ENCODE measurements at regions not wholly inside any gene's neighbourhood (a gene's known extent, or its start where the extent isn't known, plus 50 kb on each side); places are given as distances from the start of the nearest gene placed in this dataset.

- Histone ChIP-seq H3K27ac (ENCODE audit: low read length) (no peak overlapping the region), H3K4me3 (ENCODE audit: low read length) (no peak overlapping the region), H3K4me1 (ENCODE audit: insufficient read depth, low read length) (no peaks in the 10 kb centered on the region), H3K79me2 (ENCODE audit: low read length) (no peaks in the 10 kb centered on the region), H3K4me2 (ENCODE audit: low read length) (no peak overlapping the region), H3K9me2 (replicated peaks; ENCODE audit: low read length) (no peaks in the 10 kb centered on the region), H3K9me3 (ENCODE audit: low read length) (no peaks in the 10 kb centered on the region), H2AFZ (ENCODE audit: low read length) (no peak overlapping the region), H3K27me3 (ENCODE audit: low read length) (no peaks in the 10 kb centered on the region), H4K20me1 (ENCODE audit: low read length) (no peaks in the 10 kb centered on the region), H3F3A (ENCODE audit: low read length, unreplicated experiment) (no peaks in the 10 kb centered on the region), H3K36me3 (ENCODE audit: low read depth, low read length) (no peaks in the 10 kb centered on the region), H3K9ac (ENCODE audit: low read length) (no peak overlapping the region)
- TF ChIP-seq CTCF (conservative IDR thresholded peaks at IDR 0.05; ENCODE audit: low read depth, low read length) (no peak), EZH2 (IDR thresholded peaks at IDR 0.05; ENCODE audit: low read length, unreplicated experiment) (no peak), EZH2phosphoT487 (IDR thresholded peaks at IDR 0.05; ENCODE audit: borderline replicate concordance, low read length) (no peak)
- CTCF ChIA-PET: no interaction called here
- intact Hi-C loops (cut with micrococcal nuclease): no loop called here
- no TSS peak for BruUV-seq (replicated peaks)
- DNase-seq (no peak), ATAC-seq (no peak)
- POLR2A ChIA-PET (ENCODE audit: unreplicated experiment): no interaction called here
These were observed 532.3 kb upstream of the PSMD7 start for GRCh38 chr16:73764321-73764720.

- intact Hi-C loops (cut with micrococcal nuclease): no loop called here
These were observed 540.1 kb upstream of the PSMD7 start for GRCh38 chr16:73756289-73757178.

More at GRCh38 chr16:73756289-73757178, 540.1 kb upstream of the PSMD7 start:
- Histone ChIP-seq H3K27ac (ENCODE audit: low read length) (no peak overlapping the region), H4K20me1 (ENCODE audit: low read length) (no peaks in the 10 kb centered on the region), H2AFZ (ENCODE audit: low read length) (no peak overlapping the region), H3K9me2 (replicated peaks; ENCODE audit: low read length) (no peaks in the 10 kb centered on the region), H3K4me1 (ENCODE audit: insufficient read depth, low read length) (no peaks in the 10 kb centered on the region), H3K79me2 (ENCODE audit: low read length) (no peaks in the 10 kb centered on the region), H3K27me3 (ENCODE audit: low read length) (peaks cover 14% of the 10 kb centered on the region), H3K36me3 (ENCODE audit: low read depth, low read length) (no peaks in the 10 kb centered on the region), H3K4me3 (ENCODE audit: low read length) (no peak overlapping the region), H3F3A (ENCODE audit: low read length, unreplicated experiment) (no peaks in the 10 kb centered on the region), H3K9ac (ENCODE audit: low read length) (no peak overlapping the region), H3K4me2 (ENCODE audit: low read length) (no peak overlapping the region), H3K9me3 (ENCODE audit: low read length) (no peaks in the 10 kb centered on the region)
- no peak for TF ChIP-seq CTCF (conservative IDR thresholded peaks at IDR 0.05; ENCODE audit: low read depth, low read length)
- TF ChIP-seq EZH2phosphoT487 (IDR thresholded peaks at IDR 0.05; ENCODE audit: borderline replicate concordance, low read length): no peak
- no peak for TF ChIP-seq EZH2 (IDR thresholded peaks at IDR 0.05; ENCODE audit: low read length, unreplicated experiment)
- ATAC-seq (no peak), DNase-seq (no peak)
- no TSS peak for BruUV-seq (replicated peaks)
- ChIA-PET CTCF (no interaction called here), POLR2A (ENCODE audit: unreplicated experiment) (no interaction called here)

Measured in PC-3 (cell line).